HEK293 (cell line): ENCODE measurements at regions not wholly inside any gene's neighbourhood (a gene's known extent, or its start where the extent isn't known, plus 50 kb on each side); places are given as distances from the start of the nearest gene placed in this dataset.

Experiments
- CTCF ChIA-PET: fragments of 350-600 bp; formaldehyde crosslinking; extraction: SDS; loops from one replicate; lab custom pipeline; 2021; ENCODE audit warnings: antibody characterized with exemption; lab: Yijun Ruan, JAX
- POLR2A ChIA-PET: fragments of 300-600 bp; formaldehyde crosslinking; extraction: SDS; loops from one replicate; lab custom pipeline; 2020; ENCODE audit warnings: antibody characterized with exemption, inconsistent platforms; lab: Yijun Ruan, JAX
- H3K27ac ChIP-seq: fragments of 200-500 bp; sonication (Bioruptor generic); 2 replicates; pipeline ENCODE4 v1.5.1; 2014; ENCODE audit warnings: low read depth, low read length, control low read depth, inconsistent platforms; ENCODE audit errors: extremely low read depth
- H3K36me3 ChIP-seq, 2 experiments: fragments of 200-500 bp in 1 of 2; sonication (Bioruptor generic) in 1 of 2; 1 replicate in 1 of 2; 2 replicates in 1 of 2; pipeline ENCODE4 v1.5.1; 2014 to 2017; ENCODE audit warnings: inconsistent platforms in 2 of 2, low read length in 2 of 2; ENCODE audit not compliant: control insufficient read depth in 2 of 2, insufficient read depth in 1 of 2
- H3K4me1 ChIP-seq: fragments of 200-500 bp; sonication (Bioruptor generic); 2 replicates; pipeline ENCODE4 v1.5.1; 2014; ENCODE audit warnings: mild to moderate bottlenecking, low read length, inconsistent platforms; ENCODE audit not compliant: control insufficient read depth, insufficient read depth
- H3K4me3 ChIP-seq: 2 replicates; pipeline ENCODE4 v1.5.1; 2011; ENCODE audit warnings: low read depth, mild to moderate bottlenecking, control low read depth, low read length, moderate library complexity
- H3K9me3 ChIP-seq: fragments of 200-500 bp; sonication (Bioruptor generic); 2 replicates; pipeline ENCODE4 v1.5.1; 2014; ENCODE audit warnings: low read depth, low read length, inconsistent platforms; ENCODE audit not compliant: control insufficient read depth, insufficient read depth
- FEZF1 ChIP-seq: fragments of 450-650 bp; formaldehyde crosslinking; IDR thresholded peaks from 2 replicates; pipeline ENCODE4 v1.5.1; 2016; ENCODE audit warnings: missing biosample characterization, missing genetic modification characterization
- KLF16 ChIP-seq: fragments of 450-650 bp; formaldehyde crosslinking; IDR thresholded peaks from 2 replicates; pipeline ENCODE4 v1.5.1; 2017; ENCODE audit warnings: missing biosample characterization, missing genetic modification characterization
- MZF1 ChIP-seq: fragments of 450-650 bp; formaldehyde crosslinking; IDR thresholded peaks from 2 replicates; pipeline ENCODE4 v1.5.1; 2017; ENCODE audit warnings: missing biosample characterization, missing genetic modification characterization, borderline replicate concordance
- SP3 ChIP-seq: fragments of 450-650 bp; formaldehyde crosslinking; IDR thresholded peaks from 2 replicates; pipeline ENCODE4 v1.5.1; 2016; ENCODE audit warnings: missing biosample characterization, missing genetic modification characterization
- ZBTB17 ChIP-seq: fragments of 450-650 bp; formaldehyde crosslinking; IDR thresholded peaks from 2 replicates; pipeline ENCODE4 v1.5.1; 2016; ENCODE audit warnings: missing biosample characterization, missing genetic modification characterization
- ZBTB20 ChIP-seq: fragments of 450-650 bp; formaldehyde crosslinking; IDR thresholded peaks from 2 replicates; pipeline ENCODE4 v1.5.1; 2016; ENCODE audit warnings: missing biosample characterization, missing genetic modification characterization
- ZEB2 ChIP-seq: fragments of 450-650 bp; formaldehyde crosslinking; IDR thresholded peaks from 2 replicates; pipeline ENCODE4 v1.5.1; 2016; ENCODE audit warnings: missing biosample characterization, missing genetic modification characterization
- ZFP3 ChIP-seq: fragments of 450-650 bp; formaldehyde crosslinking; IDR thresholded peaks from 2 replicates; pipeline ENCODE4 v1.5.1; 2016; ENCODE audit warnings: low read depth, missing biosample characterization, missing genetic modification characterization
- ZNF121 ChIP-seq: fragments of 450-650 bp; formaldehyde crosslinking; IDR thresholded peaks from 2 replicates; pipeline ENCODE4 v1.5.1; 2016; ENCODE audit warnings: missing biosample characterization, missing genetic modification characterization
- ZNF16 ChIP-seq: fragments of 450-650 bp; formaldehyde crosslinking; IDR thresholded peaks from 2 replicates; pipeline ENCODE4 v1.5.1; 2016; ENCODE audit warnings: low read depth, missing biosample characterization, missing genetic modification characterization
- ZNF169 ChIP-seq: fragments of 450-650 bp; formaldehyde crosslinking; IDR thresholded peaks from 2 replicates; pipeline ENCODE4 v1.5.1; 2016; ENCODE audit warnings: missing biosample characterization, missing genetic modification characterization
- ZNF214 ChIP-seq: fragments of 450-650 bp; formaldehyde crosslinking; IDR thresholded peaks from 2 replicates; pipeline ENCODE4 v1.5.1; 2017; ENCODE audit warnings: missing biosample characterization, mild to moderate bottlenecking, missing genetic modification characterization, borderline replicate concordance
- ZNF24 ChIP-seq: fragments of 450-650 bp; formaldehyde crosslinking; IDR thresholded peaks from 2 replicates; pipeline ENCODE4 v1.5.1; 2016; ENCODE audit warnings: missing biosample characterization, missing genetic modification characterization
- ZNF311 ChIP-seq: fragments of 450-650 bp; formaldehyde crosslinking; IDR thresholded peaks from 2 replicates; pipeline ENCODE4 v1.5.1; 2017; ENCODE audit warnings: missing biosample characterization, missing genetic modification characterization, borderline replicate concordance
- ZNF341 ChIP-seq: fragments of 450-650 bp; formaldehyde crosslinking; IDR thresholded peaks from 2 replicates; pipeline ENCODE4; 2016; ENCODE audit warnings: low read depth, missing biosample characterization, missing genetic modification characterization
- ZNF350 ChIP-seq: fragments of 450-650 bp; formaldehyde crosslinking; IDR thresholded peaks from 2 replicates; pipeline ENCODE4 v1.5.0; 2017; ENCODE audit warnings: missing biosample characterization, mild to moderate bottlenecking, missing genetic modification characterization
- ZNF529 ChIP-seq: fragments of 450-650 bp; formaldehyde crosslinking; IDR thresholded peaks from 2 replicates; pipeline ENCODE4 v1.5.1; 2017; ENCODE audit warnings: missing genetic modification characterization, missing biosample characterization; ENCODE audit not compliant: insufficient replicate concordance
- ZNF555 ChIP-seq: fragments of 450-650 bp; formaldehyde crosslinking; conservative IDR thresholded peaks from 2 replicates; pipeline ENCODE4 v1.5.1; 2017; ENCODE audit warnings: missing biosample characterization, mild to moderate bottlenecking, missing genetic modification characterization, inconsistent platforms
- ZNF580 ChIP-seq: fragments of 450-650 bp; formaldehyde crosslinking; IDR thresholded peaks from 2 replicates; pipeline ENCODE4 v1.5.1; 2016; ENCODE audit warnings: missing biosample characterization, missing genetic modification characterization
- ZNF623 ChIP-seq: fragments of 450-650 bp; formaldehyde crosslinking; IDR thresholded peaks from 2 replicates; pipeline ENCODE4 v1.5.1; 2016; ENCODE audit warnings: missing biosample characterization, missing genetic modification characterization
- ZNF639 ChIP-seq: fragments of 450-650 bp; formaldehyde crosslinking; IDR thresholded peaks from 2 replicates; pipeline ENCODE4 v1.5.1; 2016; ENCODE audit warnings: missing biosample characterization, missing genetic modification characterization
- ZNF645 ChIP-seq: fragments of 450-650 bp; formaldehyde crosslinking; IDR thresholded peaks from 2 replicates; pipeline ENCODE4; 2016; ENCODE audit warnings: missing biosample characterization, missing genetic modification characterization
- ZNF660 ChIP-seq: fragments of 450-650 bp; IDR thresholded peaks from 2 replicates; pipeline ENCODE4 v1.5.1; 2018; ENCODE audit warnings: missing biosample characterization, mild to moderate bottlenecking, missing genetic modification characterization
- ZNF677 ChIP-seq: fragments of 450-650 bp; IDR thresholded peaks from 2 replicates; pipeline ENCODE4 v1.5.0; 2018; ENCODE audit warnings: missing biosample characterization, mild to moderate bottlenecking, missing genetic modification characterization, moderate library complexity
- ZNF692 ChIP-seq: fragments of 450-650 bp; formaldehyde crosslinking; IDR thresholded peaks from 2 replicates; pipeline ENCODE4 v1.5.1; 2016; ENCODE audit warnings: missing biosample characterization, missing genetic modification characterization
- ZNF704 ChIP-seq: fragments of 450-650 bp; formaldehyde crosslinking; IDR thresholded peaks from 2 replicates; pipeline ENCODE4 v1.5.1; 2016; ENCODE audit warnings: missing biosample characterization, missing genetic modification characterization
- ZNF830 ChIP-seq: fragments of 450-650 bp; IDR thresholded peaks from 2 replicates; pipeline ENCODE4 v1.5.0; 2018; ENCODE audit warnings: missing biosample characterization, missing genetic modification characterization, low read depth, mild to moderate bottlenecking, moderate library complexity
- ZSCAN23 ChIP-seq: fragments of 450-650 bp; formaldehyde crosslinking; IDR thresholded peaks from 2 replicates; pipeline ENCODE4 v1.5.1; 2016; ENCODE audit warnings: missing biosample characterization, missing genetic modification characterization
- ZXDB ChIP-seq: fragments of 450-650 bp; formaldehyde crosslinking; IDR thresholded peaks from 2 replicates; pipeline ENCODE4 v1.5.1; 2016; ENCODE audit warnings: missing biosample characterization, missing genetic modification characterization

GRCh38 chr3:182261041-182261440 is 532.3 kb upstream of the ATP11B start:
- CTCF ChIA-PET, result no interaction called here
- no peak overlapping the region for H3K27ac ChIP-seq
- TF ChIP-seq ZSCAN23 (tag by site-specific recombination) (no peak), ZBTB17 (tag by site-specific recombination) (no peak), ZNF639 (no peak), FEZF1 (no peak), ZNF580 (tag by site-specific recombination) (no peak), ZFP3 (tag by site-specific recombination) (no peak), ZNF214 (tag by site-specific recombination) (no peak), ZNF645 (no peak), ZNF311 (no peak), ZNF660 (tag by site-specific recombination) (no peak), ZBTB20 (tag by site-specific recombination) (no peak)
- H3K4me3 ChIP-seq, result no peak overlapping the region
- POLR2A ChIA-PET, result no interaction called here
- no peaks in the 10 kb centered on the region for H3K9me3 ChIP-seq
- H3K4me1 ChIP-seq, result no peaks in the 10 kb centered on the region
- no peaks in the 10 kb centered on the region for H3K36me3 ChIP-seq

- Histone ChIP-seq H3K36me3 (no peaks in the 10 kb centered on the region), H3K4me1 (no peaks in the 10 kb centered on the region), H3K4me3 (no peak overlapping the region), H3K9me3 (no peaks in the 10 kb centered on the region), H3K27ac (no peak overlapping the region)
- CTCF ChIA-PET, result no interaction called here
- TF ChIP-seq ZNF350 (tag by site-specific recombination) (no peak), KLF16 (tag by site-specific recombination) (no peak), ZXDB (tag by site-specific recombination) (no peak), ZNF121 (tag by site-specific recombination) (no peak), ZNF16 (tag by site-specific recombination) (no peak), ZNF555 (tag by site-specific recombination) (no peak), ZBTB17 (tag by site-specific recombination) (no peak), ZNF311 (no peak), ZNF830 (tag by site-specific recombination) (no peak), ZNF169 (tag by site-specific recombination) (no peak), ZNF692 (tag by site-specific recombination) (no peak), ZNF529 (no peak), ZNF24 (tag by site-specific recombination) (no peak), ZNF623 (tag by site-specific recombination) (no peak), SP3 (tag by site-specific recombination) (no peak), MZF1 (tag by site-specific recombination) (no peak), ZNF704 (no peak), ZNF341 (tag by site-specific recombination) (no peak), ZEB2 (tag by site-specific recombination) (no peak), ZNF677 (tag by site-specific recombination) (no peak)
- POLR2A ChIA-PET, result no interaction called here
Measured at GRCh38 chr3:182268711-182269110, 524.6 kb upstream of the ATP11B start.
